Naive thymus-derived CD4-positive, alpha-beta T cell (primary cell): ENCODE measurements at regions not wholly inside any gene's neighbourhood (a gene's known extent, or its start where the extent isn't known, plus 50 kb on each side); places are given as distances from the start of the nearest gene placed in this dataset.

ENCODE experiments used
- ATAC-seq: fragments of 150-1000 bp; cut with Tn5 transposase; 2 replicates; pipeline ENCODE4 v1.10.0; 2021; ENCODE audit warnings: mild to moderate bottlenecking, moderate library complexity
- CTCF ChIA-PET: fragments of 350-600 bp; sonication (Branson Sonifier 250); formaldehyde crosslinking; loops from one replicate; lab custom pipeline; 2021; ENCODE audit warnings: antibody characterized with exemption; lab: Charles Lee
- POLR2A ChIA-PET: fragments of 350-600 bp; sonication (Branson Sonifier 250); formaldehyde crosslinking; loops from one replicate; lab custom pipeline; 2021; ENCODE audit warnings: antibody characterized with exemption, inconsistent platforms; lab: Charles Lee
- DNase-seq, 9 donors: peaks; one replicate each; pipeline versions ENCODE4 v3.0.0 to v3.0.0-alpha.2; 2020 to 2022; ENCODE audit warnings: mixed read lengths in 1 of 9
- H3K27ac ChIP-seq: one replicate; pipeline ENCODE4 v1.7.0; 2013; ENCODE audit warnings: mild to moderate bottlenecking, low read depth, low read length, moderate library complexity
- H3K27me3 ChIP-seq, 2 donors: one replicate each; pipeline ENCODE4 v1.7.0; 2013; ENCODE audit warnings: low read length in 2 of 2, mild to moderate bottlenecking in 2 of 2, moderate library complexity in 2 of 2; ENCODE audit not compliant: control insufficient read depth in 2 of 2, insufficient read depth in 2 of 2
- H3K36me3 ChIP-seq, 3 experiments: 1 replicate in 2 of 3; 2 replicates in 1 of 3; pipeline ENCODE4 v1.7.0; 2013; ENCODE audit warnings: low read length in 3 of 3, mild to moderate bottlenecking in 3 of 3, moderate library complexity in 1 of 3; ENCODE audit not compliant: insufficient read depth in 3 of 3, control insufficient read depth in 2 of 3
- H3K4me1 ChIP-seq, 2 donors: one replicate each; pipeline ENCODE4 v1.7.0; 2013; ENCODE audit warnings: low read length in 2 of 2, mild to moderate bottlenecking in 2 of 2, moderate library complexity in 1 of 2; ENCODE audit not compliant: control insufficient read depth in 2 of 2, insufficient read depth in 2 of 2
- H3K4me3 ChIP-seq: 2 replicates; pipeline ENCODE4 v1.7.0; 2013; ENCODE audit warnings: mild to moderate bottlenecking, low read length
- H3K9me3 ChIP-seq, 3 experiments: 1 replicate in 2 of 3; 2 replicates in 1 of 3; pipeline ENCODE4 v1.7.0; 2013; ENCODE audit warnings: low read length in 3 of 3; ENCODE audit not compliant: control insufficient read depth in 2 of 3
- H3K27ac Mint-ChIP-seq, 9 donors: one replicate each; pipeline ENCODE4 v1.8.0; 2020 to 2022; ENCODE audit warnings: mixed read lengths in 9 of 9, mild to moderate bottlenecking in 8 of 9, moderate library complexity in 5 of 9, inconsistent platforms in 2 of 9
- H3K27me3 Mint-ChIP-seq, 5 donors: one replicate each; pipeline ENCODE4 v1.8.0; 2021 to 2022; ENCODE audit warnings: mixed read lengths in 5 of 5, mild to moderate bottlenecking in 1 of 5
- H3K36me3 Mint-ChIP-seq, 5 donors: one replicate each; pipeline ENCODE4 v1.8.0; 2020 to 2022; ENCODE audit warnings: mixed read lengths in 5 of 5, mild to moderate bottlenecking in 3 of 5, inconsistent platforms in 1 of 5
- H3K4me1 Mint-ChIP-seq, 7 donors: one replicate each; pipeline ENCODE4 v1.8.0; 2020 to 2022; ENCODE audit warnings: mixed read lengths in 7 of 7, mild to moderate bottlenecking in 3 of 7, inconsistent platforms in 1 of 7
- H3K4me3 Mint-ChIP-seq, 10 donors: one replicate each; pipeline ENCODE4 v1.8.0; 2020 to 2022; ENCODE audit warnings: mild to moderate bottlenecking in 10 of 10, mixed read lengths in 10 of 10, moderate library complexity in 6 of 10, inconsistent platforms in 2 of 10
- H3K9me3 Mint-ChIP-seq, 11 donors: one replicate each; pipeline ENCODE4 v1.8.0; 2020 to 2022; ENCODE audit warnings: mixed read lengths in 11 of 11, mild to moderate bottlenecking in 4 of 11, inconsistent platforms in 1 of 11, moderate library complexity in 1 of 11
- intact Hi-C, 2 donors: fragments of 100-400 bp; cut with micrococcal nuclease; formaldehyde crosslinking; loops; one replicate each; pipeline ENCODE4 v1.15.1; 2023

- ATAC-seq, result no peak
- no peaks in the 10 kb centered on the region for H3K36me3 Mint-ChIP-seq
- no peak overlapping the region for H3K27ac Mint-ChIP-seq
- Histone ChIP-seq H3K27me3 (no peaks in the 10 kb centered on the region), H3K4me1 (no peaks in the 10 kb centered on the region), H3K4me3 (no peak overlapping the region), H3K9me3 (no peaks in the 10 kb centered on the region), H3K36me3 (no peaks in the 10 kb centered on the region), H3K27ac (no peak overlapping the region)
- ChIA-PET POLR2A (no interaction called here), CTCF (no interaction called here)
- intact Hi-C loops, result no loop called here
- no peaks in the 10 kb centered on the region for H3K27me3 Mint-ChIP-seq
- H3K9me3 Mint-ChIP-seq, result peaks cover under 1 to 15% (median 6%) of the 10 kb centered on the region in 11 donors
- no peaks in the 10 kb centered on the region for H3K4me1 Mint-ChIP-seq
- no peak for DNase-seq
- no peak overlapping the region for H3K4me3 Mint-ChIP-seq
Observed at GRCh38 chr13:65088906-65089305, 2141.2 kb downstream of the PCDH9 start.

- no peak overlapping the region for H3K27ac Mint-ChIP-seq
- Histone ChIP-seq H3K4me1 (no peaks in the 10 kb centered on the region), H3K4me3 (no peak overlapping the region), H3K27me3 (no peaks in the 10 kb centered on the region), H3K27ac (no peak overlapping the region), H3K36me3 (no peaks in the 10 kb centered on the region), H3K9me3 (no peaks in the 10 kb centered on the region)
- no peaks in the 10 kb centered on the region for H3K36me3 Mint-ChIP-seq
- intact Hi-C loops, result no loop called here
- DNase-seq, result no peak
- no peaks in the 10 kb centered on the region for H3K27me3 Mint-ChIP-seq
- ChIA-PET POLR2A (no interaction called here), CTCF (no interaction called here)
- H3K4me1 Mint-ChIP-seq, result no peaks in the 10 kb centered on the region
- H3K9me3 Mint-ChIP-seq, result peaks cover 0 to 11% (median 3%) of the 10 kb centered on the region in 11 donors
- ATAC-seq, result no peak
- no peak overlapping the region for H3K4me3 Mint-ChIP-seq
Observed at GRCh38 chr13:65085977-65086376, 2144.2 kb downstream of the PCDH9 start.

- no peaks in the 10 kb centered on the region for H3K27me3 Mint-ChIP-seq
- H3K36me3 Mint-ChIP-seq, result no peaks in the 10 kb centered on the region
- Histone ChIP-seq H3K9me3 (no peaks in the 10 kb centered on the region), H3K4me3 (no peak overlapping the region), H3K27me3 (no peaks in the 10 kb centered on the region), H3K4me1 (no peaks in the 10 kb centered on the region), H3K27ac (no peak overlapping the region), H3K36me3 (no peaks in the 10 kb centered on the region)
- CTCF ChIA-PET, result no interaction called here
- DNase-seq (no peak), ATAC-seq (no peak)
- peaks cover 0 to 26% (median 3%) of the 10 kb centered on the region in 11 donors for H3K9me3 Mint-ChIP-seq
- no peak overlapping the region for H3K4me3 Mint-ChIP-seq
- no peak overlapping the region for H3K27ac Mint-ChIP-seq
- intact Hi-C loops, result no loop called here
- POLR2A ChIA-PET, result no interaction called here
- no peaks in the 10 kb centered on the region for H3K4me1 Mint-ChIP-seq
Observed at GRCh38 chr13:65074248-65074647, 2155.9 kb downstream of the PCDH9 start.

GRCh38 chr13:65064967-65065366, 2165.2 kb downstream of the PCDH9 start:
- no peak overlapping the region for H3K4me3 ChIP-seq
- CTCF ChIA-PET, result no interaction called here
- Mint-ChIP-seq H3K9me3 (peaks cover 0 to 28% (median 6%) of the 10 kb centered on the region in 11 donors), H3K4me3 (no peak overlapping the region), H3K36me3 (no peaks in the 10 kb centered on the region), H3K27me3 (no peaks in the 10 kb centered on the region), H3K4me1 (no peaks in the 10 kb centered on the region), H3K27ac (no peak overlapping the region)
- ATAC-seq, result no peak
- no peaks in the 10 kb centered on the region for H3K4me1 ChIP-seq
- H3K27ac ChIP-seq, result no peak overlapping the region
- H3K9me3 ChIP-seq, result no peaks in the 10 kb centered on the region
- DNase-seq, result no peak
- H3K27me3 ChIP-seq, result no peaks in the 10 kb centered on the region
- POLR2A ChIA-PET, result no interaction called here
- intact Hi-C loops, result no loop called here
- H3K36me3 ChIP-seq, result no peaks in the 10 kb centered on the region

- Histone ChIP-seq H3K27ac (no peak overlapping the region), H3K4me3 (no peak overlapping the region), H3K9me3 (no peaks in the 10 kb centered on the region), H3K27me3 (no peaks in the 10 kb centered on the region), H3K36me3 (no peaks in the 10 kb centered on the region), H3K4me1 (no peaks in the 10 kb centered on the region)
- no peak for DNase-seq
- no peak for ATAC-seq
- intact Hi-C loops, result no loop called here
- Mint-ChIP-seq H3K9me3 (peaks cover 0 to 26% (median 6%) of the 10 kb centered on the region in 11 donors), H3K4me1 (no peaks in the 10 kb centered on the region), H3K4me3 (no peak overlapping the region), H3K36me3 (no peaks in the 10 kb centered on the region), H3K27me3 (no peaks in the 10 kb centered on the region), H3K27ac (no peak overlapping the region)
- ChIA-PET CTCF (no interaction called here), POLR2A (no interaction called here)
Observed at GRCh38 chr13:65063753-65064152, 2166.4 kb downstream of the PCDH9 start.

- Mint-ChIP-seq H3K27ac (no peak overlapping the region), H3K36me3 (peaks cover 0 to 6% (median 0%) of the 10 kb centered on the region in 5 donors), H3K9me3 (peaks cover 0 to 26% (median 4%) of the 10 kb centered on the region in 11 donors), H3K4me1 (no peaks in the 10 kb centered on the region), H3K4me3 (no peak overlapping the region), H3K27me3 (no peaks in the 10 kb centered on the region)
- ChIA-PET CTCF (no interaction called here), POLR2A (no interaction called here)
- no peaks in the 10 kb centered on the region for H3K27me3 ChIP-seq
- H3K9me3 ChIP-seq, result no peaks in the 10 kb centered on the region
- ATAC-seq (no peak), DNase-seq (no peak)
- intact Hi-C loops, result no loop called here
- H3K36me3 ChIP-seq, result no peaks in the 10 kb centered on the region
- H3K4me3 ChIP-seq, result no peak overlapping the region
- H3K27ac ChIP-seq, result no peak overlapping the region
- no peaks in the 10 kb centered on the region for H3K4me1 ChIP-seq
Observed at GRCh38 chr13:65057986-65058385, 2172.2 kb downstream of the PCDH9 start.

- Mint-ChIP-seq H3K27ac (no peak overlapping the region), H3K27me3 (no peaks in the 10 kb centered on the region), H3K4me1 (no peaks in the 10 kb centered on the region), H3K9me3 (peaks cover 0 to 17% (median 2%) of the 10 kb centered on the region in 11 donors), H3K4me3 (no peak overlapping the region), H3K36me3 (peaks cover 0 to 6% (median 0%) of the 10 kb centered on the region in 5 donors)
- Histone ChIP-seq H3K9me3 (no peaks in the 10 kb centered on the region), H3K4me3 (no peak overlapping the region), H3K36me3 (no peaks in the 10 kb centered on the region), H3K27ac (no peak overlapping the region), H3K27me3 (no peaks in the 10 kb centered on the region), H3K4me1 (no peaks in the 10 kb centered on the region)
- DNase-seq (no peak), ATAC-seq (no peak)
- intact Hi-C loops, result no loop called here
- ChIA-PET POLR2A (no interaction called here), CTCF (no interaction called here)
Observed at GRCh38 chr13:65054277-65054676, 2175.9 kb downstream of the PCDH9 start.
